NCI-H69 (cell line): ENCODE measurements at regions not wholly inside any gene's neighbourhood (a gene's known extent, or its start where the extent isn't known, plus 50 kb on each side); places are given as distances from the start of the nearest gene placed in this dataset.
"Not testable (repeated sequence)": the region's sequence is repeated elsewhere in the genome, so short reads cannot be mapped to it uniquely, and the experiment has no call there.

Experiments
- DNase-seq: peaks from one replicate; lab custom pipeline; 2025; lab: John Stamatoyannopoulos, UW

DNA sequence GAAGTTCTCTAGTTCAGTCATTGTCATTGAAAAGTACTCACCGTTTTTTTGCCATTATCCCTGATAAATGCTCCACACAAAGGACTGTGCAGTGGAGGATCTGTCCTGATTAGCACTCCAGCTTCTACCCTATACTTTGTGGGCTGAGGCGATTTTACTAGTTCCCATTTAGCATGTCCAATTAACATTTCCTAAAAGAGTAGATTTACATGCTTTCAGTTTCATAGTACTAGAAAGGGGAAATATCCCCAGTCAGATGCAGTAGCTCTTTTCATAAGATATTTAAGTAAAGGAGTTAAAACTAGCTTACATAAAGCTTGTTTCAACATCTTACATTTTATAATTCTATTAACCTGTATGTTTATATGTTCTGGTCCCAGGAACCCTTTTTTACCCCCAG lies 144.9 kb upstream of the APOOL start:
- not testable (repeated sequence) for DNase-seq

DNA sequence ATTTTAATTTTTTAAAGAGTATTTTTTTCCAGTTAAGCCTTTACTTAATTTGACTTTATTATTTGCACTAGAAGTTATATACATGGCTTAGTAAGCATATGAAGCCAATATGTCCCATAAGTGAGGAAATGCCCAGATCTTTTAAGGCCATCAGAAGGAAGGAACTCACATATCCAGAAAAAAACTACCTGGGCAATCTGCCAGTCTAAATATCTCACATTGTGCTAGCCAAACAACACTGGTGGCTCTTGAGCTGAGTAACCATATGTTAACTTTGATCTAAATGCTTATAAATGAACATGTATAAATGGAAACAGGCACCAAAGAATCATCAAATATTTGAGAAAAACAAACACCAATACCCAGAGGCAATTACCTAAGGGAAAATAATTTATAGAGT lies 138.6 kb upstream of the APOOL start:
- peak; percentile 80 for DNase-seq

DNA sequence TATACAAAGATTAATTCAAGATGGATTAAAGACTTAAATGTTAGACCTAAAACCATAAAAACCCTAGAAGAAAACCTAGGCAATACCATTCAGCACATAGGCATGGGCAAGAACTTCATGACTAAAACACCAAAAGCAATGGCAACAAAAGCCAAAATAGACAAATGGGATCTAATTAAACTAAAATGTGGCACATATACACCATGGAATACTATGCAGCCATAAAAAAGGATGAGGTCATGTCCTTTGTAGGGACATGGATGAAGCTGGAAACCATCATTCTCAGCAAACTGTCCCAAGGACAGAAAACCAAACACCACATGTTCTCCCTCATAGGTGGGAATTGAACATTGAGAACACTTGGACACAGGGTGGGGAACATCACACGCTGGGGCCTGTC lies 133.4 kb upstream of the APOOL start:
- DNase-seq = not testable (repeated sequence)

DNA sequence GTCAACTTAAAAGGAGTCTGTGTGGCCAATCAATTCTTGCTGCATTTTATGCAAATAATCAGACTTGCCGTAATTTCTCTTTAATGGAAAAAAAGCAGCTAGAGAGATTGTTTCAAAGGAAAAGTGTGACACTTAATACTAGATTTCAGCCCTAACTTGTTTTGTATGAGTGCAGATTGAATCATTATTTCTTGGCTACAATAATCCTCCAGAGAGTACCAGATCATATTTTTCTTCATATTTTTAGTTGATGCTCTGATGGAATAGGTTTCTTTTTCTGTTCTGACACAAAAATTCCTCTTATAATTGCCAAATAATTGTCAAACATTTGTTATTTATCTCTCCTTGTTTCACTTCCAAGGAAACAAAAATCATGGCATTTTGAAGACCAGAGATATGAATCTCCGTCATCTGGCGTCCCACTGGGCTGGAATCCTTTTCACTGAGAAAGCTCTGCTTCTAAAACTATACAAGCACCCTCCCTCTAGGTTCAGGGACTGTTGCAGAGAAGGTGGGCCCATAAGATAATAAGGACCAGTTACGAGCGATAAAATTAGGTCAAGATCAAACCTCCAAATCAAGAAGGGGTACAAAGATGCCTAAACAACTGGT lies 131.4 kb upstream of the APOOL start:
- not testable (repeated sequence) for DNase-seq

DNA sequence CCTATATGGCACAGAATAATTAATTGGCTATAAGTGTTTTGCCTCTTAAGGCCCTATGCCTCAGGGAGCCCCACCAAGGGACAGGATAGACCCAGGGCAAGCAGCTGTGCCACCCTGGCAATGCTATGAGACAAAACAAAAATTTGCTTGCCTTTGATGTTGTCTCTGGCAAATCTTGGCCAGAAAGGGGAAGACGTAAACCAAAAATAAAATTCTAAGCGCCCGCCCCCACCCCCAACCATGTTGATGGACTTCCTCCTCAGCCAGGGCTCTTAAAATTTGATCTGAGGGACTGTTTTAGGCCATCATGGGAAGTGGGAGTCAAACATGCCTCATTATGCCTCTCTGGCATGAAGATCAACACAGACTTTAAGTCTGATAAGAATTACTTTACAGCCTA lies 130.5 kb upstream of the APOOL start:
- no peak for DNase-seq

DNA sequence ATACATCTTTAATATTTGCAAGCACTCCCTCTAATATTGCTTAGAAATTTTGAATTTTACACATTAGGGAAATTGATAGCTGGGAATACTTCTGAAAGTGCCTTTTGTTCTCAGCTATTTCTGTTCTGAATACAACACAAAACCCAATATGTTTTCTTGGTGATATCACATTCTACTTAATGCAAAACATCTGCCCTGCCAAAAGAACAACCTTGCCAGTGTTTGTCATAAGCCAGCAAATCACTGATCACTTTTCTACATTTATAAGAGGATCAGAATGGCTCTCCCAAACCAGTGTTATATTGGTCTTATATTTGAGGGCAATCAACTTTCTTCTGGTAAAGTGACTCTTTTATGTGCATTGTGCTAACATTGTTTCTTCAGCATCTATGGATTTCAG lies 126.8 kb upstream of the APOOL start:
- DNase-seq = no peak

DNA sequence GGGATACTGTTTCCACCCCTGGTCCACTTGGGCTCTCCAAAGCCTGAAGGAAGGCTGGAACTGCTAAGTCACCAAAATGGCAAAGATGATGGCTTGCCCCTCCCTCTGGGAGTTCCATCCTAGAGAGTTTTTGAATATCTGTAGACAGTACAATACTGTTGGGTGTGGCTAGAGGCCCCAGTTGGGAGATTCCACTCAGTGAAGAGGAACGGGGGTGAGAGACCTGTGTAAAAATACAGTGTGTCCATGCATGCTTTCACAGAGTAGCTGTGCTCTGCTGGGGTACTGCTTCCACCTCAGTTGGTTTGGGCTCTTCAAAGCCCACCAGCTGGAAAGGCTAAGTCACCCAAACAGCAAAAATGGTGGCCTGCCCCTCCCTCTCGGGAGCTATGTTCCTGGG lies 109.8 kb upstream of the APOOL start:
- no peak for DNase-seq

DNA sequence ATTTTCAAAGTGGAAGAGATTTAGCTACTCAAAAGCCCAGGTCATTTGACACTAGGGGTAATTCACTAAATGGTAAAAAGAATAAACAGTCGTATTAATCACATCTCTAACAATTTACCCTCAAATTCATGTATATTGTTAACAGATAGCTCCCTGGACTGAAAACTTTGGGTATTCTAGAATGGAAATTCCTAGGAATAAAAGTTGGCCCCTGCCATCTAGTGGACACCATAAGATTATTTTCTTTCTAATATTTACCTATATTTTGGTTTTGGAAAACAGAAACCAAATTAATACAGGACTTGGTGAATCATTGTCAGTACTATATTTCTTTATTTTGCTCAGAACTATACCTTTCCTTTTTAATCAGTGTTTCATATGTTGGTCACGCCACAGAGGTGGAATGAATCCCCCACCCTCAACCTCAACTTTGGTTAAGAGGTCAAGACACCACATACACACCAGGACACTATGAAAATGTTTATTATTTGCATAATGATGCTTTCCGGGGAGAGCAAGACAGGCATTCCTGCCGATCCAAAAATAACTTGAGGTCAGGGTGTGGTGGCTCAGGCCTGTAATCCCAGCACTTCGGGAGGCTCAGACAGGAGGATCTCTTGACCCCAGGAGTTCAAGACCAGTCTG lies 96.2 kb upstream of the APOOL start:
- DNase-seq = peak; percentile 8

DNA sequence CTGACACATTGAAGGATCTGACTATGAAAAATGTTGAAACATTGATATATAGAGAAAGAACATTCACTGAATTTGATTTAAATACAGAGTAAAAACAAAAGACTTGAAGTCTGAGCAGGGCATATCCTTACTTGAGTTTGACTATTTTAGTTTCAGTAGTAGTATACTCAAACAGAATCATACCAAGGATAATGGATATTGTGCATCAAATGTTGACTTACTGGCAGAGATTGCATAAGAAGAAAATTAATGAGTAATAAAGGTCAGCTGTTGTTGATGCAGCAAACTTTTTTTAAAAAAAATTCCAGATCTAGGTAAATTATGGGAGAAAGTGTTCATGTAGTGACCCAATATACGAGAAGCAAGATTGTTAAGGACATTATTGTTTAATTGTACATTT lies 94.5 kb upstream of the APOOL start:
- no peak for DNase-seq

DNA sequence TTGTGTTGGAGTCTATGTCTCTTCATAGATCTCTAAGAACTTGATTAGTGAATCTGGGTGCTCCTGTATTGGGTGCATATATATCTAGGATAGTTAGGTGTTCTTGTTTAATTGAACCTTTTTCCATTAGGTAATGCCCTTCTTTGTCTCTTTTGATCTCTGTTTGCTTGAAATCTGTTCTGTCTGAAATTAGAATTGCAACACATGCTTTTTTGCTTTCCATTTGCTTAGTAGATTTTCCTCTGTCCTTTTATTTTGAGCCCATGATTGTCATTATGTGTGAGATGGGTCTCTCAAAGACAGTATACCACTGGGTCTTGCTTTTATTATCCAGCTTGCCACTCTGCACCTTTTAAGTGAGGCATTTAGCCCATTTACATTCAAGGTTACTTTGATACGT lies 79.1 kb upstream of the APOOL start:
- no peak for DNase-seq

DNA sequence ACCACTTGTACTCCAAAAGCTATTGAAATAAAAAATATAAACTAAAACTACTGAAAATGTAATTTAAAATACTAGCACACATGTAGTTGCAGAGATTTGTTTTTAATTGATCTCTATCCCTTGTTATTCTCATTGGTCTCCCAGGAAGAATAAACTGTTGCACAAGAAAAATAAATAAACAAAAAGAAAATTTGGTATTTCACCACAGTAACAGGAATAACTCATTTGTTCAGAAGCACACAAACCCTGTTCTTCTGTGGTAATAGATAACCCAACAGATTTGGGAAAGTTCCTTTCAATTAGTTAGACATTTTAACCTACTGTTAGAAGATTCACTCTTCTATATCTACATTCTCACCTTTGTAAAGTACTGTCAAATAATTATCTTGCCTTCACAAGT lies 70.9 kb upstream of the APOOL start:
- DNase-seq = no peak

DNA sequence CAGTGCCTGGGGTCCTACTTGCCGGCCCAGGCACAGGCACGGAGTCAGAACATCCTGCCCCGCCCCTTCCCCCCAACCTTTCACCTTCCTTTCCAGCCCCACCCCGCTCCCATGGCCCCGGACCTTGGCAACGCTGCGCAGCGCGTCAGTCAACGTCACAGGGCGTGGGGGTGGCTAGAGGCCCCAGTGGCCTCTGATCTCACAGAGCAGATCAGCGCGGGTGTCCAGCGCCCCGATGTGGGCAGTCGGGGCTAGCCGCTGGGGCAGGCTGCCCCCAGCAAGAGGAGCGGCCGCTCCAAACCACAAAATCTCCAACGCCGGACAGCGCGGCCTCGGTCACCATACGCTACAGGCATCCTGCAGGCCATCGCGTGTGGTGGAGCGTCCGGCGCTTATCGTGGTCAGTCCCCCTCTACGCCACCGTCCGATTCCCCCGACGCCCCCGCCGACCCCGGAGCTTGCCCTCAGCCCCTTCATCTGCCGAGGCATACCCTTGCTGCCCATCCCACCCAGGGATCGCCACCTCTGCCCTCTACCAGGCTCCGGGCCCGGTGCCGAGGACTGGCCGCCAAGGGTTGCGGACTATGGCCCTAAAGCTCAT lies 69.6 kb upstream of the APOOL start:
- no peak for DNase-seq
